ENCODE measurements at regions not wholly inside any gene's neighbourhood (a gene's known extent, or its start where the extent isn't known, plus 50 kb on each side); places are given as distances from the start of the nearest gene placed in this dataset.
A peak's percentile ranks its signal among the peaks of the same experiment; 100 is the strongest.

DNA sequence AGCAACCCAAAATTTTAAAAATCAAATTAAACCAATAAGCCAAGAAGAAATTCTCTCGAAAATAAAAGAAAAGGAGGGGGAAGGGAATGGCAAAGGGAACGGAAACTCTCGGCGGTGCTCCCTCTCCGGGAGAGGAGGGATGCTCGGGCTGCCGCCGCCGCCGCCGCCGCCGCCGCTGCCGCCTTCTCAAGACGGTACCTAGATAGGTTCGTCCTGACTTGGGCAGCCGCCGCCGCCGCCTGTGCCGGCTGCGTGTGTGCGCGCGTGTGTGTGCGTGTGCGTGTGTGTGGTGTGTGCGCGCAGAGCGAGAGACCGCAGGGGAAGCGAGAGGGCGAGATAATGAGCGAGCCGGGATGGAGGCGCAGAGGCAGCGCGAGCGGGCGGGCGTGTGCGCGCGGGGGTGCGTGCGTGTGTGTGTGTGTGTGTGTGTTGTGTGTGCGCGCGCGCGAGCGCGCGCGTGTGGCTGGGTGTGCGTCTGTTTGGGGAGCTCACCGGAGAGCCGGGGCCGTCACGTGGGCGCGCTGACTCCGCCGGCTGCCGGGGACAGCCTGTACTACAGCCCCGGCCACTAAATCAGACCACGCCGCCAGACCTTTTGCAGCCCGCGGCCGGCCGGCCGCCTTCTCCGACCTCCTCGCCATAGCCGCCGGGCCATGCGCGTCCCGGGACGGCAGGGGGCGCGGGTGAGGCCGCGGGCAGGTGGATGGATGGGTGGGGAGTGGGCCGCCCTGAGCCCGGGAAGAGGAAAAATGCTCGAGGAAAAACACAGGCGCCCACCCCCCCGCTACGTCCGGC, 111.6 kb downstream of the DHX15 start (continued):
- TF ChIP-seq, protein P1, sequence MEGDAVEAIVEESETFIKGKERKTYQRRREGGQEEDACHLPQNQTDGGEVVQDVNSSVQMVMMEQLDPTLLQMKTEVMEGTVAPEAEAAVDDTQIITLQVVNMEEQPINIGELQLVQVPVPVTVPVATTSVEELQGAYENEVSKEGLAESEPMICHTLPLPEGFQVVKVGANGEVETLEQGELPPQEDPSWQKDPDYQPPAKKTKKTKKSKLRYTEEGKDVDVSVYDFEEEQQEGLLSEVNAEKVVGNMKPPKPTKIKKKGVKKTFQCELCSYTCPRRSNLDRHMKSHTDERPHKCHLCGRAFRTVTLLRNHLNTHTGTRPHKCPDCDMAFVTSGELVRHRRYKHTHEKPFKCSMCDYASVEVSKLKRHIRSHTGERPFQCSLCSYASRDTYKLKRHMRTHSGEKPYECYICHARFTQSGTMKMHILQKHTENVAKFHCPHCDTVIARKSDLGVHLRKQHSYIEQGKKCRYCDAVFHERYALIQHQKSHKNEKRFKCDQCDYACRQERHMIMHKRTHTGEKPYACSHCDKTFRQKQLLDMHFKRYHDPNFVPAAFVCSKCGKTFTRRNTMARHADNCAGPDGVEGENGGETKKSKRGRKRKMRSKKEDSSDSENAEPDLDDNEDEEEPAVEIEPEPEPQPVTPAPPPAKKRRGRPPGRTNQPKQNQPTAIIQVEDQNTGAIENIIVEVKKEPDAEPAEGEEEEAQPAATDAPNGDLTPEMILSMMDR (IDR thresholded peaks at IDR 0.05 in 2 of 3, conservative IDR thresholded peaks at IDR 0.05 in 1 of 3; ENCODE audit: insufficient read depth in 2 of 3, low read depth in 1 of 3, low read length in 3 of 3): peak; percentile 59 to 81 (median 62)
- TF ChIP-seq FOSL1 (tag; conservative IDR thresholded peaks at IDR 0.05): no peak

- no peaks in the 10 kb centered on the region for H3K9me3 ChIP-seq (replicated peaks; ENCODE audit: control insufficient read depth, insufficient read depth, low read depth, low read length)
- H3K4me3 ChIP-seq: no peak overlapping the region
- CTCF ChIA-PET (ENCODE audit: low intra/inter-chr PET ratio): no interaction called here
- WGBS (ENCODE audit: insufficient coverage, low coverage, missing lambda C conversion rate): 43% methylated on average over 9 of the region's 21 CpGs
- peaks cover 2 to 32% of the 10 kb centered on the region in 2 experiments; a peak in 3 of 5 replicates for H3K27me3 ChIP-seq (ENCODE audit: control insufficient read depth in 2 of 2, insufficient read depth in 2 of 2, low read length in 2 of 2)
- in situ Hi-C loops (cut with MboI): no loop called here
- no peak overlapping the region for H3K9ac ChIP-seq (ENCODE audit: insufficient read depth in 1 of 2, low read depth in 2 of 2, low read length in 2 of 2)
- BruUV-seq (replicated peaks): no TSS peak
- no peak overlapping the region for H2AFZ ChIP-seq (ENCODE audit: low read depth, low read length)
- FAIRE-seq (no peak), ATAC-seq (no peak), DNase-seq (ENCODE audit: extremely low read depth in 1 of 4, low spot score in 3 of 4) (no peak)
- no peaks in the 10 kb centered on the region for H3K79me2 ChIP-seq (ENCODE audit: control insufficient read depth, insufficient read depth, low read length)
- H3K9me1 ChIP-seq (ENCODE audit: control insufficient read depth, insufficient read depth, low read length): no peaks in the 10 kb centered on the region
- no peaks in the 10 kb centered on the region for H4K20me1 ChIP-seq (replicated peaks; ENCODE audit: control insufficient read depth, insufficient read depth, low read length)
- H3K27ac ChIP-seq (ENCODE audit: extremely low read depth, low read depth, low read length): no peak overlapping the region
- H3K4me2 ChIP-seq (ENCODE audit: insufficient read depth, low read length): no peak overlapping the region
- intact Hi-C loops (cut with micrococcal nuclease): no loop called here
- peaks cover 0 to 18% of the 10 kb centered on the region in 2 experiments; a peak in 2 of 5 replicates for H3K4me1 ChIP-seq (replicated peaks in 1 of 2; ENCODE audit: control insufficient read depth in 2 of 2, insufficient read depth in 2 of 2, low read length in 2 of 2)
- H3K36me3 ChIP-seq (ENCODE audit: control insufficient read depth, insufficient read depth, low read length): no peaks in the 10 kb centered on the region
- POLR2A ChIA-PET: no interaction called here
- TF ChIP-seq ZNF12 (CRISPR knock-in tag; IDR thresholded peaks at IDR 0.05): no peak
- TF ChIP-seq ZNF780A (CRISPR knock-in tag; IDR thresholded peaks at IDR 0.05): no peak
- TF ChIP-seq, protein P2, sequence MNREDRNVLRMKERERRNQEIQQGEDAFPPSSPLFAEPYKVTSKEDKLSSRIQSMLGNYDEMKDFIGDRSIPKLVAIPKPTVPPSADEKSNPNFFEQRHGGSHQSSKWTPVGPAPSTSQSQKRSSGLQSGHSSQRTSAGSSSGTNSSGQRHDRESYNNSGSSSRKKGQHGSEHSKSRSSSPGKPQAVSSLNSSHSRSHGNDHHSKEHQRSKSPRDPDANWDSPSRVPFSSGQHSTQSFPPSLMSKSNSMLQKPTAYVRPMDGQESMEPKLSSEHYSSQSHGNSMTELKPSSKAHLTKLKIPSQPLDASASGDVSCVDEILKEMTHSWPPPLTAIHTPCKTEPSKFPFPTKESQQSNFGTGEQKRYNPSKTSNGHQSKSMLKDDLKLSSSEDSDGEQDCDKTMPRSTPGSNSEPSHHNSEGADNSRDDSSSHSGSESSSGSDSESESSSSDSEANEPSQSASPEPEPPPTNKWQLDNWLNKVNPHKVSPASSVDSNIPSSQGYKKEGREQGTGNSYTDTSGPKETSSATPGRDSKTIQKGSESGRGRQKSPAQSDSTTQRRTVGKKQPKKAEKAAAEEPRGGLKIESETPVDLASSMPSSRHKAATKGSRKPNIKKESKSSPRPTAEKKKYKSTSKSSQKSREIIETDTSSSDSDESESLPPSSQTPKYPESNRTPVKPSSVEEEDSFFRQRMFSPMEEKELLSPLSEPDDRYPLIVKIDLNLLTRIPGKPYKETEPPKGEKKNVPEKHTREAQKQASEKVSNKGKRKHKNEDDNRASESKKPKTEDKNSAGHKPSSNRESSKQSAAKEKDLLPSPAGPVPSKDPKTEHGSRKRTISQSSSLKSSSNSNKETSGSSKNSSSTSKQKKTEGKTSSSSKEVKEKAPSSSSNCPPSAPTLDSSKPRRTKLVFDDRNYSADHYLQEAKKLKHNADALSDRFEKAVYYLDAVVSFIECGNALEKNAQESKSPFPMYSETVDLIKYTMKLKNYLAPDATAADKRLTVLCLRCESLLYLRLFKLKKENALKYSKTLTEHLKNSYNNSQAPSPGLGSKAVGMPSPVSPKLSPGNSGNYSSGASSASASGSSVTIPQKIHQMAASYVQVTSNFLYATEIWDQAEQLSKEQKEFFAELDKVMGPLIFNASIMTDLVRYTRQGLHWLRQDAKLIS (CRISPR knock-in tag; IDR thresholded peaks at IDR 0.05): no peak
- TF ChIP-seq RB1 (IDR thresholded peaks at IDR 0.05; ENCODE audit: low read depth): no peak
- TF ChIP-seq CSDE1 (IDR thresholded peaks at IDR 0.05): no peak
- no peak for TF ChIP-seq NFIX (CRISPR knock-in tag; IDR thresholded peaks at IDR 0.05; ENCODE audit: low read depth)
- no peak for TF ChIP-seq FUS (optimal IDR thresholded peaks at IDR 0.05; ENCODE audit: low read depth, low read length)
- TF ChIP-seq TSHZ1 (CRISPR knock-in tag; IDR thresholded peaks at IDR 0.05): no peak
Measured at GRCh38 chr4:24472161-24472510, 112.2 kb downstream of the DHX15 start.
